ENCODE measurements at regions not wholly inside any gene's neighbourhood (a gene's known extent, or its start where the extent isn't known, plus 50 kb on each side); places are given as distances from the start of the nearest gene placed in this dataset.

DNA sequence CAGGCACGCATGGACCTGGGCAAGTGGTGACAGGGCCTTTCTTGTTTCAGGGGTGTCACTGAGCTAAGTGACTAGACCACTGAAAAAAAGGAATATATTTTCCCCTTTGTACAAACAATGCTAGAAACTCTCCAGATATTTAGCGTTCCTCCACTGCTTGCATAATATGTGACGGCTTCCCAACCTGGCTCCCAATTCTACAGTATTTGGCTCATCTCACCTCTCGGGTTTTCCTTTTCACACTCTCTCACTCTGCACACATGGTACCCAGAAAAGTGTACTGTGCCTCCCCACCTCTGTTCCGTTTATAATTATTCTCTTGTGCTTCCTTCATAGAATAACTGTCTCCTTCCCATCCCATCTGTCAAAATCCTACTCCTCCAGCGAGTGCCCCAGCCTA is 140.5 kb upstream of the KLHL25 start:
- H4K20me1 ChIP-seq (ENCODE audit: control insufficient read depth, insufficient read depth, low read length, poor library complexity, severe bottlenecking) = no peaks in the 10 kb centered on the region
- H3K79me2 ChIP-seq (ENCODE audit: control insufficient read depth, insufficient read depth, low read length) = no peaks in the 10 kb centered on the region
- no peaks in the 10 kb centered on the region for H3K9me3 ChIP-seq (ENCODE audit: control extremely low read depth in 1 of 3, control insufficient read depth in 2 of 3, insufficient read depth in 1 of 3, low read length in 2 of 3)
- CTCF ChIA-PET = no interaction called here
- H3K27me3 ChIP-seq (replicated peaks in 1 of 4; ENCODE audit: control extremely low read depth in 1 of 4, control insufficient read depth in 3 of 4, insufficient read depth in 4 of 4, low read length in 3 of 4) = peaks cover 0 to 2% (median 0%) of the 10 kb centered on the region in 4 experiments
- no peaks in the 10 kb centered on the region for H3K9me3 Mint-ChIP-seq (ENCODE audit: insufficient read depth)
- H3K4me3 ChIP-seq (ENCODE audit: control extremely low read depth in 1 of 5, extremely low read depth in 1 of 5, insufficient read depth in 1 of 5, low read depth in 2 of 5, low read length in 4 of 5) = no peak overlapping the region
- ATAC-seq (ENCODE audit: low read depth) = no peak
- no peak overlapping the region for H3K4me3 Mint-ChIP-seq
- intact Hi-C loops (cut with micrococcal nuclease) = no loop called here
- POLR2A ChIA-PET = no interaction called here
- no peak overlapping the region for H3K9ac ChIP-seq (ENCODE audit: low read length)
- no peak overlapping the region for H3K4me2 ChIP-seq (replicated peaks; ENCODE audit: low read depth, low read length, poor library complexity, severe bottlenecking)
- no peak overlapping the region for H3K27ac ChIP-seq (ENCODE audit: low read length in 2 of 2)
- no peaks in the 10 kb centered on the region for H3K36me3 ChIP-seq (replicated peaks in 1 of 2; ENCODE audit: control extremely low read depth in 1 of 2, control insufficient read depth in 1 of 2, extremely low read depth in 1 of 2, insufficient read depth in 2 of 2, low read length in 1 of 2)
- TF ChIP-seq, protein P1, sequence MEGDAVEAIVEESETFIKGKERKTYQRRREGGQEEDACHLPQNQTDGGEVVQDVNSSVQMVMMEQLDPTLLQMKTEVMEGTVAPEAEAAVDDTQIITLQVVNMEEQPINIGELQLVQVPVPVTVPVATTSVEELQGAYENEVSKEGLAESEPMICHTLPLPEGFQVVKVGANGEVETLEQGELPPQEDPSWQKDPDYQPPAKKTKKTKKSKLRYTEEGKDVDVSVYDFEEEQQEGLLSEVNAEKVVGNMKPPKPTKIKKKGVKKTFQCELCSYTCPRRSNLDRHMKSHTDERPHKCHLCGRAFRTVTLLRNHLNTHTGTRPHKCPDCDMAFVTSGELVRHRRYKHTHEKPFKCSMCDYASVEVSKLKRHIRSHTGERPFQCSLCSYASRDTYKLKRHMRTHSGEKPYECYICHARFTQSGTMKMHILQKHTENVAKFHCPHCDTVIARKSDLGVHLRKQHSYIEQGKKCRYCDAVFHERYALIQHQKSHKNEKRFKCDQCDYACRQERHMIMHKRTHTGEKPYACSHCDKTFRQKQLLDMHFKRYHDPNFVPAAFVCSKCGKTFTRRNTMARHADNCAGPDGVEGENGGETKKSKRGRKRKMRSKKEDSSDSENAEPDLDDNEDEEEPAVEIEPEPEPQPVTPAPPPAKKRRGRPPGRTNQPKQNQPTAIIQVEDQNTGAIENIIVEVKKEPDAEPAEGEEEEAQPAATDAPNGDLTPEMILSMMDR (IDR thresholded peaks at IDR 0.05) = no peak
- TF ChIP-seq EZH2 (IDR thresholded peaks at IDR 0.05; ENCODE audit: borderline replicate concordance, insufficient read depth, low read depth, low read length, poor library complexity, severe bottlenecking) = no peak
- DNase-seq = no peak
- no peaks in the 10 kb centered on the region for H3K4me1 ChIP-seq (ENCODE audit: control insufficient read depth in 2 of 2, insufficient read depth in 2 of 2, low read length in 2 of 2)
- 93% methylated on average over 5 of the region's 6 CpGs for WGBS (ENCODE audit: insufficient coverage)
- H2AFZ ChIP-seq (ENCODE audit: insufficient read depth, low read depth, low read length, poor library complexity, severe bottlenecking) = no peak overlapping the region
- peaks cover 5% of the 10 kb centered on the region for H3K27me3 Mint-ChIP-seq
- H3K27ac Mint-ChIP-seq = no peak overlapping the region
- no peaks in the 10 kb centered on the region for H3K4me1 Mint-ChIP-seq

DNA sequence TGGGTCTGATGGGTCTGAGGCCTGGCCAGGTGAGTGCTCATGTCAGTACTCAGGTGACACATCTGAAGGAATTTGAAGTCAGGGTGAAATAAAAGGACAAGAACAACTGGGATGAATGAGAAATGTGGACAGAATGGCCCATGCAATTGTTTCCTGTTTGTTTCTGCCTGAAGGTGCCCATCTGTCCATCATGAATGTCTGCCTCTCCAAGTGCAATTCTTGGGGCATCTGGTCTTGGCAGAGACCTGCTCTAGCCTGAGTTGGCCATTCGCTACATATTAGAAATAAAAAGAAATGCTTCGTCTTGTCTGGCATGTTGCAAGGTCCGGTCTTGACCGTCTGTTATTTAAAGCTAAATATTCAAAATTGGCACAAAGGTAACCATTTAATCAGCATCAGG is 142.0 kb upstream of the AGBL1 start:
- no peaks in the 10 kb centered on the region for H3K36me3 ChIP-seq (replicated peaks in 1 of 2; ENCODE audit: control extremely low read depth in 1 of 2, control insufficient read depth in 1 of 2, extremely low read depth in 1 of 2, insufficient read depth in 2 of 2, low read length in 1 of 2)
- H4K20me1 ChIP-seq (ENCODE audit: control insufficient read depth, insufficient read depth, low read length, poor library complexity, severe bottlenecking) = no peaks in the 10 kb centered on the region
- H3K4me2 ChIP-seq (replicated peaks; ENCODE audit: low read depth, low read length, poor library complexity, severe bottlenecking) = no peak overlapping the region
- ATAC-seq (ENCODE audit: low read depth) (no peak), DNase-seq (no peak)
- H3K27ac ChIP-seq (ENCODE audit: low read length in 2 of 2) = no peak overlapping the region
- no peak overlapping the region for H2AFZ ChIP-seq (ENCODE audit: insufficient read depth, low read depth, low read length, poor library complexity, severe bottlenecking)
- H3K4me1 ChIP-seq (ENCODE audit: control insufficient read depth in 2 of 2, insufficient read depth in 2 of 2, low read length in 2 of 2) = no peaks in the 10 kb centered on the region
- CTCF ChIA-PET = no interaction called here
- H3K27ac Mint-ChIP-seq = no peak overlapping the region
- H3K4me1 Mint-ChIP-seq = no peaks in the 10 kb centered on the region
- no peak overlapping the region for H3K4me3 Mint-ChIP-seq
- no peaks in the 10 kb centered on the region for H3K79me2 ChIP-seq (ENCODE audit: control insufficient read depth, insufficient read depth, low read length)
- peaks cover 5% of the 10 kb centered on the region for H3K27me3 Mint-ChIP-seq
- no peak for TF ChIP-seq EZH2 (IDR thresholded peaks at IDR 0.05; ENCODE audit: borderline replicate concordance, insufficient read depth, low read depth, low read length, poor library complexity, severe bottlenecking)
- TF ChIP-seq, protein P1 (IDR thresholded peaks at IDR 0.05) = no peak
- H3K9me3 ChIP-seq (ENCODE audit: control extremely low read depth in 1 of 3, control insufficient read depth in 2 of 3, insufficient read depth in 1 of 3, low read length in 2 of 3) = no peaks in the 10 kb centered on the region
- H3K27me3 ChIP-seq (replicated peaks in 1 of 4; ENCODE audit: control extremely low read depth in 1 of 4, control insufficient read depth in 3 of 4, insufficient read depth in 4 of 4, low read length in 3 of 4) = peaks cover 0 to 2% (median 0%) of the 10 kb centered on the region in 4 experiments
- H3K4me3 ChIP-seq (ENCODE audit: control extremely low read depth in 1 of 5, extremely low read depth in 1 of 5, insufficient read depth in 1 of 5, low read depth in 2 of 5, low read length in 4 of 5) = no peak overlapping the region
- H3K9me3 Mint-ChIP-seq (ENCODE audit: insufficient read depth) = no peaks in the 10 kb centered on the region
- intact Hi-C loops (cut with micrococcal nuclease) = no loop called here
- POLR2A ChIA-PET = no interaction called here
- WGBS (ENCODE audit: insufficient coverage) = no CpG with 5 or more reads among the region's 4 CpGs
- no peak overlapping the region for H3K9ac ChIP-seq (ENCODE audit: low read length)

Measured in B cell (primary cell).